ENCODE measurements at regions not wholly inside any gene's neighbourhood (a gene's known extent, or its start where the extent isn't known, plus 50 kb on each side); places are given as distances from the start of the nearest gene placed in this dataset.
"Not testable (repeated sequence)": the region's sequence is repeated elsewhere in the genome, so short reads cannot be mapped to it uniquely, and the experiment has no call there.

DNA sequence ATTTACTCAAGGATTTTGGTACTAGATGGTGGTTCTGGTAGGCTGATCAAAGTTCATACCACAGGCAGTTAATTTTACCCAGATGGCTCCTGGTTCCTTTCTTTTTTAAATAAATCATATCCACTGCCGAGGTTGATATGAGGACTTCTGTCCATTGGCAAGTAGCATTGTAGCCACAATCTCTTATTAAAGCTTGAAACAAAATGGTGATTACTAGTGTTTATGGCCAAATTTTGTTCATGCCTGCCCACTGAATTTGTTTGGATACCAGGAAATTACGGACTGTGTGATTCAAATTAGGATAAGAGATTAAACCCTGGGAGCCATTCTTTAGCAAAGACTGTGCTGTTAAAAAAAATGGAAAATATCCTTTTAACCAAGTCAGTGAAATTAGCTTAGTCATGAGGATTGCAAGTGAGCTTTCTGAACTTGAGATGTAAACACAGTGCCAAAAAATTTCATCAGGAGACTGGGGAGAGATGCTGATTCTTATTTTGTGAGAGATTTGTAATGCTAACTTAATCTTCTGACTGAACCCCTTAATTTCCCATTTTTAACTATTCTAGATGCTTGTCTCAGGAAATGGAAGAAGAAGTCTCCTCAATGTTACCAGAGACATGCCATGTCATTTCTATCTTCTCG is 893.5 kb upstream of the ADAMTS5 start:
- DNase-seq; in situ Hi-C loops (cut with HindIII; ENCODE audit: low pct_ligation_motif_present, low pct_unique_long_range_greater_than_20kb, low sequenced_read_pairs): not testable (repeated sequence)

DNA sequence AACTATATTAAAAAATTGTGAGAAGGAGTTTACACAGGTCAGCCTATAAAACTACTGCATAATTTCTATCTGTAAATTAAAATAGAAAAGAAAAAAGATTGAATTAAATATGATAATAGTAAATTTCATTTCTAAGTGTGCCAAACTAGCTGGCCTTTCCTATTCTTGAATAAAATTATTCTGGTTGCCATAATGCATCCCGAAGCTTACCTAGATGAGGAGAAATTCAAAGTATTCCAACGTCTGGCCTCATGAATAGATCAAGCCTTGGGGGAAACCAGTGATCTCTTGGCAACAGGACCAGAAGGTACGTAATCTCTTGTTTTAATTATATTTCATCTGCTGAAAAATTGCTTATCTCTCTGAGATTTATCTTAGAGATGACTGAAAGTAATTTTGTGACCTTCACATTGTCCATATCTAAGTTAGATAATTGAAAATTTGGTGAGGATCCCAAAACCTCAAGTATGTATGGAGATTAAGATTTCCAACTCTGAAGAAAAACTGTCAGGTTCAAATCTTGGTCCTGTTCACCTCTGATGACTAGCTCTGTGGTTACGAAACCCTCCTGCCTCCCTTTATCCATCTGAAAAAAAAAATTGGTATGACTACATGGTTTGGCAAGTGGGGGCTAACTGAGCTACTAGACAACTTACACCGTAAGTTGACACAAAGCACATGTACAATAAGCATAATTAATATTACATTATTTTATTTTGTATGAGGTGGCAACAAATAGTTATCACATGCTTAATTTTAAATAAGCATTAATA is 891.4 kb upstream of the ADAMTS5 start:
- DNase-seq; in situ Hi-C loops (cut with HindIII; ENCODE audit: low pct_ligation_motif_present, low pct_unique_long_range_greater_than_20kb, low sequenced_read_pairs): not testable (repeated sequence)

DNA sequence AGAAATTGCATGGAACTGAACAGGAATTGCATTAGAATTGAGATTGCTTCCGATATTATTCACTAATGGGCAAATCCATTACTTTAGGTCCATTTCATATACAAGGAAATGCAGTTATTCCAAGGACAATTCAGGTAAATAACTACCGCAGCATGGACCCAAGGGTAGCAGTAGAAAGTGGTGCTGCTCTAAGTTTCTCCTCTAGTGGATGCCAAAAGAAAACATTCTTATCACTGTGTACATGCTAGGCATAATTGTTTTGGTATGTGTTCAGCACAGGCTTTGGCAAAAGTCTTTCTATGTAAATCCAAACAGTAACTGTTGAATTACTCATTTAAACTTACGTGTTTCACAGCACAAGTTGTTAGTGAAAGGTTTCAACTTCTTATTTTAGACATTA is 890.1 kb upstream of the ADAMTS5 start:
- DNase-seq; in situ Hi-C loops (cut with HindIII; ENCODE audit: low pct_ligation_motif_present, low pct_unique_long_range_greater_than_20kb, low sequenced_read_pairs): not testable (repeated sequence)

GRCh38 chr21:27841084-27841672 is 874.3 kb upstream of the ADAMTS5 start:
- no peak for DNase-seq
- in situ Hi-C loops (cut with HindIII; ENCODE audit: low pct_ligation_motif_present, low pct_unique_long_range_greater_than_20kb, low sequenced_read_pairs) = no loop called here

- no peak for DNase-seq
- in situ Hi-C loops (cut with HindIII; ENCODE audit: low pct_ligation_motif_present, low pct_unique_long_range_greater_than_20kb, low sequenced_read_pairs) = no loop called here
Observed at GRCh38 chr21:27840262-27840661, 873.4 kb upstream of the ADAMTS5 start.

GRCh38 chr21:27839512-27840115 is 872.7 kb upstream of the ADAMTS5 start:
- DNase-seq = no peak
- in situ Hi-C loops (cut with HindIII; ENCODE audit: low pct_ligation_motif_present, low pct_unique_long_range_greater_than_20kb, low sequenced_read_pairs) = no loop called here

GRCh38 chr21:27838573-27838972 is 871.7 kb upstream of the ADAMTS5 start:
- no peak for DNase-seq
- in situ Hi-C loops (cut with HindIII; ENCODE audit: low pct_ligation_motif_present, low pct_unique_long_range_greater_than_20kb, low sequenced_read_pairs) = no loop called here

DNA sequence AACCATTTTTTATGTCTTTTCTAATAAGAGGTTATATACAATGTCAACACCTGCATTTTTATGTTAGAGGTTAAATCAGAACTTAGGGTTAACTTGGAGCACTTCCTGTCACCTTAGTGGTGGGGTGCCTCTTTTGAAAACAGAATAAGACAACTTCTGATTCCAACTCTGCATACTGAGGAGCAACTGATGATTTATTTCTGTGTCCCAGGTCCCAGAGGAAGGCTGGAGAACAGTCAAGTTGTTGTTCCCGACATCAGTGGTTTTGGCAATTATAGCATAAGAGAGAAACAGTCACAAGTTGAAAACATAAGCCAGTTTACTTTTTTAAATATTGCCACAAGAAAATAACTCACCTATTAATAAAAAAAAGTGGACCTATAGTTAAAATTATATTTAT is 871.0 kb upstream of the ADAMTS5 start:
- no peak for DNase-seq
- in situ Hi-C loops (cut with HindIII; ENCODE audit: low pct_ligation_motif_present, low pct_unique_long_range_greater_than_20kb, low sequenced_read_pairs) = no loop called here

- in situ Hi-C loops (cut with HindIII; ENCODE audit: low pct_ligation_motif_present, low pct_unique_long_range_greater_than_20kb, low sequenced_read_pairs) = no loop called here
- no peak for DNase-seq
Observed at GRCh38 chr21:27833298-27833697, 866.4 kb upstream of the ADAMTS5 start.

GRCh38 chr21:27831816-27832569 is 865.1 kb upstream of the ADAMTS5 start:
- no peak for DNase-seq
- in situ Hi-C loops (cut with HindIII; ENCODE audit: low pct_ligation_motif_present, low pct_unique_long_range_greater_than_20kb, low sequenced_read_pairs) = no loop called here

GRCh38 chr21:27831177-27831576 is 864.3 kb upstream of the ADAMTS5 start:
- in situ Hi-C loops (cut with HindIII; ENCODE audit: low pct_ligation_motif_present, low pct_unique_long_range_greater_than_20kb, low sequenced_read_pairs) = no loop called here
- DNase-seq = no peak

DNA sequence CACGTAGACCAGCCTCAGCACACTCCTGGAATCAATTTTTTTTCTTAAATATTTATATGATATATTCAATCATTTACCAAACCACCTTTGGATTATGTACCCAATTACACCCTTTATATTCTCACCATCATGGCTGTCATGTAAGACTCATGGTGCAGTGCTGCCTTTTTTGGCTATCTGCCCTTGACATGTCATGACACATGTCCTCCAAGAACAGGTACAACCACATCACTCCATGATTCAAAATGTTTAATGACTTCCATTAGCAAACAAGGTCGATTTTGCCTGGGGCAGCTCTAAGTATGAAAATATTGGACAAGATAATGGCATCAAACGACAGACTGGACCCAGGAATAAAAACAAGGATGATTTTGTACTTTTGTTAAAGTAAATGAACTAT is 861.1 kb upstream of the ADAMTS5 start:
- in situ Hi-C loops (cut with HindIII; ENCODE audit: low pct_ligation_motif_present, low pct_unique_long_range_greater_than_20kb, low sequenced_read_pairs) = no loop called here

GRCh38 chr21:27825035-27825434 is 858.1 kb upstream of the ADAMTS5 start:
- in situ Hi-C loops (cut with HindIII; ENCODE audit: low pct_ligation_motif_present, low pct_unique_long_range_greater_than_20kb, low sequenced_read_pairs) = no loop called here
- no peak for DNase-seq

More for the DNA sequence above, 861.1 kb upstream of the ADAMTS5 start:
- no peak for DNase-seq

- no peak for DNase-seq
- in situ Hi-C loops (cut with HindIII; ENCODE audit: low pct_ligation_motif_present, low pct_unique_long_range_greater_than_20kb, low sequenced_read_pairs) = no loop called here
Observed at GRCh38 chr21:27823652-27824201, 856.8 kb upstream of the ADAMTS5 start.

DNA sequence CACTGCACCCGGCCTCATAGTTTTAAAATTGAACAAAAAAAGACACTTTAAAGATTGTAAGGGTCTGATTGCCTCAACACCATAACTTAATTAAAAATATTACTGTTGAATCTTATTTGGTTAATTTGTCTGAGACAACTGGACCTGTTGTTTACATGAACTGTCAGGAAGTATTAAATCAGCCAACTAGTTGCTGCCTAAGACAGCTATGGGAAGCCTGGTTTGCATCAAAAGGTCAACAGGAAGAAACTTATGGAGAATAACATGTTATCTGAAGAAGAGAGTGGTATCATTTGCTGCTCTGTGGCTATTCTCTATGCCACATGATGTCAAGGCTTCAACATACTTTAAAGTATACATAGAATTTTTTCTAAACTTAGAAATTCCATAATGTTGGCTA is 853.5 kb upstream of the ADAMTS5 start:
- DNase-seq = no peak
- in situ Hi-C loops (cut with HindIII; ENCODE audit: low pct_ligation_motif_present, low pct_unique_long_range_greater_than_20kb, low sequenced_read_pairs) = no loop called here

- no peak for DNase-seq
- in situ Hi-C loops (cut with HindIII; ENCODE audit: low pct_ligation_motif_present, low pct_unique_long_range_greater_than_20kb, low sequenced_read_pairs) = no loop called here
Observed at GRCh38 chr21:27819299-27819698, 852.4 kb upstream of the ADAMTS5 start.

GRCh38 chr21:27818847-27819246 is 852.0 kb upstream of the ADAMTS5 start:
- no peak for DNase-seq
- in situ Hi-C loops (cut with HindIII; ENCODE audit: low pct_ligation_motif_present, low pct_unique_long_range_greater_than_20kb, low sequenced_read_pairs) = no loop called here

DNA sequence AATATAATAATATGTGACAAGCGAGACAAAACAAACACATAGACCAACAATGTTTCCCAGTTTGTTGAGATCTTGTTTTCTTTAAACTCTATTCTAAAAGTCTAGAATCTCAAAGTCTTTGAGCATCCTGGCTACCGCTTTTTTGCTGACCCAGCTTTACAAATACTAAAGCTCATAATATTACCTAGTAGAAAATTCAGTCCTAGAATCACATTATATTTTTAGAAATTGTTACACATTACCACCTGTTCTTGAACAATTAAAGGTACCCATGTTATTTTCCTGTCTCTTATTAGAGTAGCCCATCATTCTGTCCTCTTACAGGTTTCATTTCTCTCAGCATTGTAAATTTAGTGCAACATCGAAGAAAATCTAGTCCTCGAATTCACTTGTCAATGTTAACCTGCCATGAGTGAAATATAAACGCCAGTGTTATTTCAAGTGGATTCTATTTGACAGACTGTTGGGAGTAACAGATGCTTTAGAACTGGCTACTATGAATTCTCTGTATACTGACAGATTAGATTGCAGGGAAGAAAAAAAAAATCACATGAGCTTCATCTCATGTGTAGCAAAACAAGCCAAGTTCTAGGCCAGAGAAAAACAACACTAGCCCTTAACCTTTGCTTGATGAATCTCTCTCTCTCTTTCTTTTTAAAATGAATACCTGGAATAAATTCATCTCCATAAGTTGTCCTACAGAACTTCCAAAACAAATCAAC is 851.2 kb upstream of the ADAMTS5 start:
- in situ Hi-C loops (cut with HindIII; ENCODE audit: low pct_ligation_motif_present, low pct_unique_long_range_greater_than_20kb, low sequenced_read_pairs) = no loop called here
- no peak for DNase-seq
